Activated CD8-positive, alpha-beta T cell treated with anti-CD3 and anti-CD28 coated beads for 36 hours (primary cell): ENCODE measurements at regions not wholly inside any gene's neighbourhood (a gene's known extent, or its start where the extent isn't known, plus 50 kb on each side); places are given as distances from the start of the nearest gene placed in this dataset.

Experiments
- ATAC-seq: fragments of 200-7000 bp; cut with Tn5 transposase; one replicate; pipeline ENCODE4 v1.10.0; 2021; ENCODE audit warnings: mild to moderate bottlenecking, moderate library complexity
- CTCF ChIA-PET: fragments of 350-600 bp; sonication (Branson Sonifier 250); formaldehyde crosslinking; loops from one replicate; lab custom pipeline; 2021; ENCODE audit warnings: antibody characterized with exemption; lab: Charles Lee
- POLR2A ChIA-PET: fragments of 350-600 bp; sonication (Branson Sonifier 250); formaldehyde crosslinking; loops from one replicate; lab custom pipeline; 2021; ENCODE audit warnings: antibody characterized with exemption; lab: Charles Lee
- DNase-seq: peaks from one replicate; pipeline ENCODE4 v3.0.0-alpha.2; 2020
- H3K27ac Mint-ChIP-seq: one replicate; pipeline ENCODE4 v1.8.0; 2021; ENCODE audit warnings: mild to moderate bottlenecking, mixed read lengths
- H3K27me3 Mint-ChIP-seq: one replicate; pipeline ENCODE4 v1.8.0; 2021; ENCODE audit warnings: mixed read lengths
- H3K36me3 Mint-ChIP-seq: one replicate; pipeline ENCODE4 v1.8.0; 2021; ENCODE audit warnings: low read depth, mixed read lengths
- H3K4me1 Mint-ChIP-seq: one replicate; pipeline ENCODE4 v1.8.0; 2021; ENCODE audit warnings: low read depth, mixed read lengths
- H3K4me3 Mint-ChIP-seq: one replicate; pipeline ENCODE4 v1.8.0; 2021; ENCODE audit warnings: mild to moderate bottlenecking, moderate library complexity, mixed read lengths
- H3K9me3 Mint-ChIP-seq: one replicate; pipeline ENCODE4 v1.8.0; 2021; ENCODE audit warnings: mixed read lengths
- CTCF ChIP-seq: fragments of 200-600 bp; IDR thresholded peaks from one replicate; pipeline ENCODE4 v1.8.0; 2022; ENCODE audit warnings: antibody characterized with exemption, mild to moderate bottlenecking
- intact Hi-C: fragments of 100-400 bp; cut with micrococcal nuclease; formaldehyde crosslinking; loops from one replicate; pipeline ENCODE4 v1.10.0; 2022

DNA sequence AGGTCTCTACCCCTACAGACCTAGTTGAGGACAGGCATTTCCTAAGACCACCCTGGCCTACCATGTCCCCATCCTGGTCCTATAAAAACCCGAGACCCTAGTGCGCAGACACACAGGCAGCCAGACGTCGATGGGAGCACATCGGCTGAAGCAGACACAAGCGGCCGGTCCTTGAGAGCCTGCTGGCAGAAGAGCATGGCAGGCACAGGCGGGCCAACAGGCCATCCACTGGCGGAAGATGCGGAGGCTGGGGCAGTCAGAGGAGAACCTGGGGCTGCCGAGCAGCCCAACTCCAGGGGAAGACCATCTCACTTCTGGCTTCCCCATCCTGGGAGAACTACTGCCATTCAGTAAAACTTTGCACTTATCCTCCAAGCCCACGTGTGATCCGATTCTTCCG, 396.8 kb downstream of the AEBP2 start:
- Mint-ChIP-seq H3K9me3 (peaks cover 6% of the 10 kb centered on the region), H3K27ac (no peak overlapping the region), H3K36me3 (peaks cover 4% of the 10 kb centered on the region), H3K27me3 (no peaks in the 10 kb centered on the region), H3K4me1 (peaks cover 17% of the 10 kb centered on the region), H3K4me3 (no peak overlapping the region)
- TF ChIP-seq CTCF: no peak
- ChIA-PET POLR2A (interaction anchor here (1.3 kb wide), 1 partner anchor 11 kb away, joined by 3 read pairs; no protein-coding TSS in a partner anchor), CTCF (interaction anchor here (1.7 kb wide), 1 partner anchor 97 kb away, joined by 5 read pairs; no protein-coding TSS in a partner anchor)
- ATAC-seq (no peak), DNase-seq (no peak)
- intact Hi-C loops: no loop called here

- ChIA-PET CTCF (interaction anchor here (1.7 kb wide), 1 partner anchor 98 kb away, joined by 5 read pairs; no protein-coding TSS in a partner anchor), POLR2A (interaction anchor here (1.3 kb wide), 1 partner anchor 10 kb away, joined by 3 read pairs; no protein-coding TSS in a partner anchor)
- peaks cover 6% of the 10 kb centered on the region for H3K9me3 Mint-ChIP-seq
Measured at GRCh38 chr12:19836456-19836855, 397.2 kb downstream of the AEBP2 start.

GRCh38 chr12:19837543-19837942, 398.3 kb downstream of the AEBP2 start:
- Mint-ChIP-seq H3K36me3 (peaks cover 3% of the 10 kb centered on the region), H3K9me3 (peaks cover 4% of the 10 kb centered on the region), H3K4me1 (peaks cover 17% of the 10 kb centered on the region), H3K4me3 (no peak overlapping the region), H3K27ac (no peak overlapping the region), H3K27me3 (no peaks in the 10 kb centered on the region)
- DNase-seq (no peak), ATAC-seq (no peak)
- intact Hi-C loops: no loop called here
- POLR2A ChIA-PET: no interaction called here
- CTCF ChIA-PET: no interaction called here
- TF ChIP-seq CTCF: no peak

More at GRCh38 chr12:19836456-19836855, 397.2 kb downstream of the AEBP2 start:
- no peak for TF ChIP-seq CTCF
- no peak overlapping the region for H3K27ac Mint-ChIP-seq
- no peak overlapping the region for H3K4me3 Mint-ChIP-seq
- ATAC-seq (no peak), DNase-seq (no peak)
- H3K4me1 Mint-ChIP-seq: peaks cover 17% of the 10 kb centered on the region
- H3K36me3 Mint-ChIP-seq: peaks cover 4% of the 10 kb centered on the region
- H3K27me3 Mint-ChIP-seq: no peaks in the 10 kb centered on the region
- intact Hi-C loops: no loop called here

DNA sequence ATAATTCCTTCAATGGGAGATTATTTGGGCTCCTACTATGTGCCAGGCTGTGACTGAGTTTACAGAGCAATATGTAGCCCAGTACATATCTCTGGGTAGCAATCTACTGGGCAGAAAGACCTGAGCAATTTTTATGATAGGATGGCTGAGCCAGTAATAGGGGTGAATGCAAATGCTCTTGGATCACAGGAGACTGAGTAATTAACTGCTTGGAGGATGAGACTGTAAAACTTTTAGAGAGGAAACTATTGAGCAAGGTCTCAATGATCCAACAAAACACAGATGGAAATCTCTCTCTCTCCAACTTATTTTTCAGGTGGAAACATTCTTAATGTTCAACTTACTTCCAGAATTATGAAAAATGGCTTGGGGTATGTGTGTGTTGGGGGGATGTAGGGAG, 402.2 kb downstream of the AEBP2 start:
- no peak overlapping the region for H3K4me3 Mint-ChIP-seq
- DNase-seq: no peak
- no peaks in the 10 kb centered on the region for H3K27me3 Mint-ChIP-seq
- no peak for ATAC-seq
- no peak for TF ChIP-seq CTCF
- H3K27ac Mint-ChIP-seq: no peak overlapping the region
- CTCF ChIA-PET: interaction anchor here (1.0 kb wide), 1 partner anchor 94 kb away, joined by 3 read pairs; no protein-coding TSS in a partner anchor
- H3K9me3 Mint-ChIP-seq: peaks cover 2% of the 10 kb centered on the region
- no peaks in the 10 kb centered on the region for H3K36me3 Mint-ChIP-seq
- intact Hi-C loops: no loop called here
- POLR2A ChIA-PET: no interaction called here
- no peaks in the 10 kb centered on the region for H3K4me1 Mint-ChIP-seq

- POLR2A ChIA-PET: no interaction called here
- TF ChIP-seq CTCF: no peak
- Mint-ChIP-seq H3K27ac (no peak overlapping the region), H3K27me3 (no peaks in the 10 kb centered on the region), H3K4me3 (no peak overlapping the region), H3K9me3 (peaks cover 2% of the 10 kb centered on the region), H3K4me1 (peaks cover 1% of the 10 kb centered on the region), H3K36me3 (no peaks in the 10 kb centered on the region)
- CTCF ChIA-PET: interaction anchor here (1.6 kb wide), 1 partner anchor 103 kb away, joined by 3 read pairs; no protein-coding TSS in a partner anchor
- intact Hi-C loops: no loop called here
- ATAC-seq (no peak), DNase-seq (no peak)
Measured at GRCh38 chr12:19842116-19842515, 402.8 kb downstream of the AEBP2 start.
